UCSD-AML1 (cell line): ENCODE measurements at regions not wholly inside any gene's neighbourhood (a gene's known extent, or its start where the extent isn't known, plus 50 kb on each side); places are given as distances from the start of the nearest gene placed in this dataset.
"Not testable (repeated sequence)": the region's sequence is repeated elsewhere in the genome, so short reads cannot be mapped to it uniquely, and the experiment has no call there.

Experiments
- DNase-seq: peaks from one replicate; lab custom pipeline; 2025; ENCODE audit not compliant: unreplicated experiment; lab: John Stamatoyannopoulos, UW

- DNase-seq, result no peak
Measured at GRCh38 chr1:72969461-72969860, 687.1 kb upstream of the NEGR1 start.

- DNase-seq, result no peak
Measured at GRCh38 chr1:72954943-72955342, 672.6 kb upstream of the NEGR1 start.

- not testable (repeated sequence) for DNase-seq
Measured at GRCh38 chr1:72950900-72951299, 668.6 kb upstream of the NEGR1 start.

- DNase-seq, result no peak
Measured at GRCh38 chr1:72946903-72947499, 664.7 kb upstream of the NEGR1 start.

GRCh38 chr1:72942008-72942407 lies 659.7 kb upstream of the NEGR1 start:
- DNase-seq, result no peak

- no peak for DNase-seq
Measured at GRCh38 chr1:72938408-72938807, 656.1 kb upstream of the NEGR1 start.

- no peak for DNase-seq
Measured at GRCh38 chr1:72937905-72938304, 655.6 kb upstream of the NEGR1 start.

GRCh38 chr1:72936942-72937341 lies 654.6 kb upstream of the NEGR1 start:
- DNase-seq, result no peak

- DNase-seq, result no peak
Measured at GRCh38 chr1:72936151-72936740, 653.9 kb upstream of the NEGR1 start.

GRCh38 chr1:72932025-72932424 lies 649.7 kb upstream of the NEGR1 start:
- no peak for DNase-seq

GRCh38 chr1:72930528-72930927 lies 648.2 kb upstream of the NEGR1 start:
- DNase-seq, result no peak

GRCh38 chr1:72918940-72919339 lies 636.6 kb upstream of the NEGR1 start:
- no peak for DNase-seq

GRCh38 chr1:72917920-72918319 lies 635.6 kb upstream of the NEGR1 start:
- no peak for DNase-seq

- no peak for DNase-seq
Measured at GRCh38 chr1:72915581-72915980, 633.2 kb upstream of the NEGR1 start.

GRCh38 chr1:72911656-72912055 lies 629.3 kb upstream of the NEGR1 start:
- DNase-seq, result no peak

- DNase-seq, result no peak
Measured at GRCh38 chr1:72896256-72896655, 613.9 kb upstream of the NEGR1 start.

GRCh38 chr1:72892461-72892860 lies 610.1 kb upstream of the NEGR1 start:
- no peak for DNase-seq

- no peak for DNase-seq
Measured at GRCh38 chr1:72891976-72892375, 609.6 kb upstream of the NEGR1 start.

GRCh38 chr1:72885841-72886240 lies 603.5 kb upstream of the NEGR1 start:
- no peak for DNase-seq

- DNase-seq, result no peak
Measured at GRCh38 chr1:72885017-72885416, 602.7 kb upstream of the NEGR1 start.

GRCh38 chr1:72869873-72870272 lies 587.5 kb upstream of the NEGR1 start:
- no peak for DNase-seq

GRCh38 chr1:72869441-72869840 lies 587.1 kb upstream of the NEGR1 start:
- no peak for DNase-seq

- no peak for DNase-seq
Measured at GRCh38 chr1:72851597-72851996, 569.3 kb upstream of the NEGR1 start.
